Astrocyte (in vitro differentiated cells and primary cell): ENCODE measurements at regions not wholly inside any gene's neighbourhood (a gene's known extent, or its start where the extent isn't known, plus 50 kb on each side); places are given as distances from the start of the nearest gene placed in this dataset.

Source experiments
- DNase-seq: peaks from one replicate; pipeline ENCODE4 v3.0.0-alpha.2; 2010; ENCODE audit warnings: low read depth
- FAIRE-seq: peaks from 2 replicates; lab custom pipeline; 2011; peaks lifted over from hg19 to GRCh38; lab: Jason Lieb, UNC
- H2AFZ ChIP-seq: 2 replicates; pipeline ENCODE4 v1.6.0; 2012; ENCODE audit warnings: low read depth, low read length, inconsistent platforms
- H3K27ac ChIP-seq: 2 replicates; pipeline ENCODE4 v1.5.1; 2011; ENCODE audit warnings: low read depth, low read length, inconsistent platforms
- H3K27me3 ChIP-seq: 2 replicates; pipeline ENCODE4 v1.6.0; 2011; ENCODE audit warnings: low read length, inconsistent platforms; ENCODE audit not compliant: insufficient read depth
- H3K36me3 ChIP-seq: 2 replicates; pipeline ENCODE4 v1.5.1; 2011; ENCODE audit warnings: low read length, inconsistent platforms; ENCODE audit not compliant: insufficient read depth
- H3K4me1 ChIP-seq: 2 replicates; pipeline ENCODE4 v1.5.1; 2011; ENCODE audit warnings: low read length, inconsistent platforms; ENCODE audit not compliant: insufficient read depth
- H3K4me2 ChIP-seq: 2 replicates; pipeline ENCODE4 v1.6.0; 2012; ENCODE audit warnings: low read length, inconsistent platforms
- H3K4me3 ChIP-seq: 2 replicates; pipeline ENCODE4 v1.5.1; 2011; ENCODE audit warnings: low read depth, mild to moderate bottlenecking, low read length, inconsistent platforms; ENCODE audit not compliant: insufficient read depth
- H3K79me2 ChIP-seq: 2 replicates; pipeline ENCODE4 v1.6.0; 2012; ENCODE audit warnings: mild to moderate bottlenecking, low read length, inconsistent platforms; ENCODE audit not compliant: insufficient read depth
- H3K9ac ChIP-seq: 2 replicates; pipeline ENCODE4 v1.6.0; 2012; ENCODE audit warnings: mild to moderate bottlenecking, low read length, inconsistent platforms
- H3K9me3 ChIP-seq: 2 replicates; pipeline ENCODE4 v1.5.1; 2012; ENCODE audit warnings: low read depth, mild to moderate bottlenecking, low read length, inconsistent platforms; ENCODE audit not compliant: insufficient read depth
- H4K20me1 ChIP-seq: 2 replicates; pipeline ENCODE4 v1.6.0; 2012; ENCODE audit warnings: low read length, inconsistent platforms; ENCODE audit not compliant: insufficient read depth
- H3K27ac Mint-ChIP-seq: one replicate; pipeline ENCODE4 v1.8.0; 2021; ENCODE audit warnings: mild to moderate bottlenecking, mixed read lengths; ENCODE audit not compliant: unreplicated experiment
- H3K27me3 Mint-ChIP-seq: one replicate; pipeline ENCODE4 v1.8.0; 2021; ENCODE audit warnings: low read depth, mixed read lengths; ENCODE audit not compliant: unreplicated experiment
- H3K36me3 Mint-ChIP-seq: one replicate; pipeline ENCODE4 v1.8.0; 2021; ENCODE audit warnings: low read depth, mixed read lengths; ENCODE audit not compliant: unreplicated experiment
- H3K4me1 Mint-ChIP-seq: one replicate; pipeline ENCODE4 v1.8.0; 2021; ENCODE audit warnings: low read depth, mixed read lengths; ENCODE audit not compliant: unreplicated experiment
- H3K4me3 Mint-ChIP-seq: one replicate; pipeline ENCODE4 v1.8.0; 2021; ENCODE audit warnings: mild to moderate bottlenecking, moderate library complexity, mixed read lengths; ENCODE audit not compliant: unreplicated experiment
- H3K9me3 Mint-ChIP-seq: one replicate; pipeline ENCODE4 v1.8.0; 2021; ENCODE audit warnings: mild to moderate bottlenecking, mixed read lengths; ENCODE audit not compliant: unreplicated experiment
- EZH2 ChIP-seq: IDR thresholded peaks from 2 replicates; pipeline ENCODE4 v1.6.1; 2012; ENCODE audit warnings: mild to moderate bottlenecking, low read length, inconsistent platforms; ENCODE audit not compliant: insufficient read depth
- TF ChIP-seq, protein P1 (sequence below): IDR thresholded peaks from 2 replicates; pipeline ENCODE4 v1.5.1; 2011; ENCODE audit warnings: low read depth, mild to moderate bottlenecking, inconsistent platforms, low read length, moderate library complexity; ENCODE audit not compliant: insufficient read depth

DNA sequence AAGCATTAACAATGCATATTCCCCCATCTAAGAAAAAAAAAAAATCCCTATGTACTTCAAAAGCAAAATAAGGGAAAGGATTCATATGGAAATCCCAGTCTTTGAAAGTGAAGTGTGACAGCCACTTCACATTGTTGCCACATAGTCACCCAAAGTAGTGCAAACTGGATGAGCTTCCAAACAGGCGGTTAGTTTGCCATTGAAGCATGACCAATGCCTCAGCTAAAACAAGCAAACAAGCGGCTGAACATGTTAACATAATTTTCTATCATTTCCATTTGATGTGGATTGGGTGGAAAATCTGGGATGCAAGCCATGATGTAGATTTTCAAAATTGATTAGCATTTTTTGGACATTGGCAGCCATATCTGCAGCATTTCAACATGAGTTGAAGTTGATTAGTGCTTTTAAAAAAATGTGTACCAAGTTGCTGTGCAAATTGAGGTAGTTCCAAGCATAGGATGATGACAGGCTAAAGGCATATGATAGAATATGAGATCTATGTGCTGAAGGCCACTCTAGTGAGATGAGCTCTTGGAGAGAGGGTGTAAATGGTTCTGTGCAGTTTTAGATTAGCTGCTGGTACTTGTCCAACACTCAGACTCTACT lies 405.2 kb downstream of the NR2F2 start:
- FAIRE-seq, result no peak
- no peak overlapping the region for H3K4me2 ChIP-seq

DNA sequence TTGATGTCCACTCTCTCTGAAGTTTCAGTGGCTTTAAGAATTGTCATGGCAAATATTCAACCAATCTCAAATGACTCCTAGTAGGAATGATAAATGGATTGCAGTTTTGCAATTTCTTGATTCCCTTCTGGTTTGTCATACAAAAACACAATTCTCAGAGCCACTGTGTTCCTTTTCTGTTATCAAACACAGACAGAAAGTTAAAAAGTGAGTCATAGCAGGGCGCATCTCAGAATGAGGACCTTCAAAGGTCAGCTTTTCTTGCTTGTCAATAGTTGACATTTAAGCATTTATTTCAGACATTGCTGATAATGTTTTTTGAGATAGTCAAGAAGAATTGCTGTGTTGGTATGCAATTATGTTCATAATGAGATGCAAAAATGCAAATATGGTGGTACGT lies 405.9 kb downstream of the NR2F2 start:
- no peak for DNase-seq
- Histone ChIP-seq H3K4me1 (no peaks in the 10 kb centered on the region), H4K20me1 (no peaks in the 10 kb centered on the region), H3K4me2 (no peak overlapping the region), H3K27me3 (no peaks in the 10 kb centered on the region), H3K27ac (no peak overlapping the region), H3K9me3 (no peaks in the 10 kb centered on the region), H3K36me3 (no peaks in the 10 kb centered on the region), H3K79me2 (no peaks in the 10 kb centered on the region), H3K9ac (no peak overlapping the region), H2AFZ (no peak overlapping the region), H3K4me3 (no peak overlapping the region)
- peaks cover 6% of the 10 kb centered on the region for H3K27me3 Mint-ChIP-seq
- FAIRE-seq, result no peak
- peaks cover 2% of the 10 kb centered on the region for H3K9me3 Mint-ChIP-seq
- TF ChIP-seq, protein P1, sequence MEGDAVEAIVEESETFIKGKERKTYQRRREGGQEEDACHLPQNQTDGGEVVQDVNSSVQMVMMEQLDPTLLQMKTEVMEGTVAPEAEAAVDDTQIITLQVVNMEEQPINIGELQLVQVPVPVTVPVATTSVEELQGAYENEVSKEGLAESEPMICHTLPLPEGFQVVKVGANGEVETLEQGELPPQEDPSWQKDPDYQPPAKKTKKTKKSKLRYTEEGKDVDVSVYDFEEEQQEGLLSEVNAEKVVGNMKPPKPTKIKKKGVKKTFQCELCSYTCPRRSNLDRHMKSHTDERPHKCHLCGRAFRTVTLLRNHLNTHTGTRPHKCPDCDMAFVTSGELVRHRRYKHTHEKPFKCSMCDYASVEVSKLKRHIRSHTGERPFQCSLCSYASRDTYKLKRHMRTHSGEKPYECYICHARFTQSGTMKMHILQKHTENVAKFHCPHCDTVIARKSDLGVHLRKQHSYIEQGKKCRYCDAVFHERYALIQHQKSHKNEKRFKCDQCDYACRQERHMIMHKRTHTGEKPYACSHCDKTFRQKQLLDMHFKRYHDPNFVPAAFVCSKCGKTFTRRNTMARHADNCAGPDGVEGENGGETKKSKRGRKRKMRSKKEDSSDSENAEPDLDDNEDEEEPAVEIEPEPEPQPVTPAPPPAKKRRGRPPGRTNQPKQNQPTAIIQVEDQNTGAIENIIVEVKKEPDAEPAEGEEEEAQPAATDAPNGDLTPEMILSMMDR, result no peak
- TF ChIP-seq EZH2, result no peak
- H3K4me3 Mint-ChIP-seq, result no peak overlapping the region
- no peak overlapping the region for H3K27ac Mint-ChIP-seq
- no peaks in the 10 kb centered on the region for H3K36me3 Mint-ChIP-seq
- H3K4me1 Mint-ChIP-seq, result peaks cover 7% of the 10 kb centered on the region

More for the DNA sequence above, 405.2 kb downstream of the NR2F2 start:
- Histone ChIP-seq H3K4me3 (no peak overlapping the region), H3K9ac (no peak overlapping the region), H2AFZ (no peak overlapping the region), H3K79me2 (no peaks in the 10 kb centered on the region), H4K20me1 (no peaks in the 10 kb centered on the region), H3K27me3 (no peaks in the 10 kb centered on the region), H3K27ac (no peak overlapping the region), H3K4me1 (no peaks in the 10 kb centered on the region), H3K36me3 (no peaks in the 10 kb centered on the region), H3K9me3 (no peaks in the 10 kb centered on the region)
- Mint-ChIP-seq H3K4me3 (no peak overlapping the region), H3K27me3 (peaks cover 6% of the 10 kb centered on the region), H3K9me3 (peaks cover 2% of the 10 kb centered on the region), H3K4me1 (peaks cover 7% of the 10 kb centered on the region), H3K27ac (no peak overlapping the region), H3K36me3 (no peaks in the 10 kb centered on the region)
- TF ChIP-seq, protein P1, result no peak
- TF ChIP-seq EZH2, result no peak
- DNase-seq, result no peak

DNA sequence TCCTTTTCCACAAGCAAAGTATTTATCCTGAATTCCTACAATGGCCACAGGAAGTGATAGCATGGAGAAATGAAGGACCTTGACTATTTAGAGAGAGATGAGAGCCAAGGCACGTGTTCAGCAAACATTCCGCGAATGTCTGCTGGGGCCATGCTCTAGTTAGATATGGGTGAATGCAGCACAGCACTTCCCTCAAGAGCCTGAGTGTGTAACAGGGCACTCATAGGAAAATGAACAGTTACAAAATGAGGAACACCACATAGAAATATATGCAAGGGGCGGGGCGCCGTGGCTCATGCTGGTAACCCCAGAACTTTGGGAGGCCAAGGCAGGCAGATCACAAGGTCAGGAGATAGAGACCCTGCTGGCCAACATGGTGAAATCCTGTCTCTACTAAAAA lies 406.9 kb downstream of the NR2F2 start:
- FAIRE-seq, result no peak
- H3K4me2 ChIP-seq, result no peak overlapping the region
- Mint-ChIP-seq H3K4me1 (peaks cover 11% of the 10 kb centered on the region), H3K27ac (no peak overlapping the region), H3K9me3 (peaks cover 2% of the 10 kb centered on the region), H3K27me3 (peaks cover 6% of the 10 kb centered on the region), H3K4me3 (no peak overlapping the region), H3K36me3 (no peaks in the 10 kb centered on the region)
- TF ChIP-seq EZH2, result no peak
- TF ChIP-seq, protein P1, result no peak
- H4K20me1 ChIP-seq, result no peaks in the 10 kb centered on the region
- no peak for DNase-seq
- no peaks in the 10 kb centered on the region for H3K79me2 ChIP-seq
- H3K27me3 ChIP-seq, result no peaks in the 10 kb centered on the region
- H2AFZ ChIP-seq, result no peak overlapping the region
- no peaks in the 10 kb centered on the region for H3K4me1 ChIP-seq
- H3K9me3 ChIP-seq, result no peaks in the 10 kb centered on the region
- no peak overlapping the region for H3K9ac ChIP-seq
- H3K4me3 ChIP-seq, result no peak overlapping the region
- no peaks in the 10 kb centered on the region for H3K36me3 ChIP-seq
- no peak overlapping the region for H3K27ac ChIP-seq
